GM12878 (cell line): ENCODE measurements at regions not wholly inside any gene's neighbourhood (a gene's known extent, or its start where the extent isn't known, plus 50 kb on each side); places are given as distances from the start of the nearest gene placed in this dataset.

Experiments used
- ATAC-seq: fragments of 200-7000 bp; cut with Tn5 transposase; 3 replicates; pipeline ENCODE4 v1.9.1; 2020; ENCODE audit warnings: mild to moderate bottlenecking, moderate library complexity
- BruUV-seq: library from RNA; stranded (reverse); fragments of 400-500 nt; replicated peaks from 2 replicates; lab custom pipeline; 2021; lab: Mats Ljungman, UMichigan
- CTCF ChIA-PET: fragments of 300-600 bp; sonication (Branson Sonifier 250); formaldehyde crosslinking; extraction: SDS; loops from one replicate; lab custom pipeline; 2021; ENCODE audit warnings: inconsistent platforms; lab: Yijun Ruan, JAX
- POLR2A ChIA-PET: fragments of 350-600 bp; formaldehyde crosslinking; extraction: SDS; loops from one replicate; lab custom pipeline; 2021; ENCODE audit warnings: inconsistent platforms; lab: Charles Lee
- RAD21 ChIA-PET: fragments of 300-600 bp; sonication (Branson Sonifier 250); formaldehyde crosslinking; loops from one replicate; lab custom pipeline; 2023; ENCODE audit warnings: antibody characterized with exemption; ENCODE audit not compliant: unreplicated experiment; lab: Charles Lee
- SMC1A ChIA-PET: fragments of 300-600 bp; sonication (Branson Sonifier 250); formaldehyde crosslinking; loops from one replicate; lab custom pipeline; 2023; ENCODE audit not compliant: unreplicated experiment, uncharacterized antibody; lab: Charles Lee
- DNase-seq: peaks from one replicate; pipeline ENCODE4 v3.0.0-alpha.2; 2011; ENCODE audit warnings: low read depth, low spot score
- FAIRE-seq: peaks from 3 replicates; lab custom pipeline; 2011; peaks lifted over from hg19 to GRCh38; lab: Jason Lieb, UNC
- H2AFZ ChIP-seq: 2 replicates; pipeline ENCODE4 v1.6.0; 2011; ENCODE audit warnings: low read depth, low read length, control low read depth; ENCODE audit not compliant: control insufficient read depth
- H3K27ac ChIP-seq: 2 replicates; pipeline ENCODE4 v1.5.1; 2011; ENCODE audit warnings: control low read depth; ENCODE audit not compliant: control insufficient read depth, insufficient read depth
- H3K27me3 ChIP-seq, 2 experiments: replicated peaks in 1 of 2; 2 replicates each; pipeline versions ENCODE4 v1.6.0 to v1.6.1; 2011; ENCODE audit warnings: low read length in 1 of 2; ENCODE audit not compliant: control insufficient read depth in 2 of 2, insufficient read depth in 2 of 2
- H3K36me3 ChIP-seq, 2 experiments: 2 replicates each; pipeline ENCODE4 v1.5.1; 2011; ENCODE audit warnings: low read length in 1 of 2; ENCODE audit not compliant: control insufficient read depth in 2 of 2, insufficient read depth in 2 of 2
- H3K4me1 ChIP-seq: 2 replicates; pipeline ENCODE4 v1.6.1; 2011; ENCODE audit warnings: mild to moderate bottlenecking, low read length, moderate library complexity, mixed read lengths; ENCODE audit not compliant: control insufficient read depth, insufficient read depth
- H3K4me2 ChIP-seq: 2 replicates; pipeline ENCODE4 v1.6.0; 2011; ENCODE audit warnings: control low read depth; ENCODE audit not compliant: control insufficient read depth, insufficient read depth
- H3K4me3 ChIP-seq: fragments of 200-600 bp; sonication (generic); 2 replicates; pipeline ENCODE4 v1.5.1; 2016
- H3K79me2 ChIP-seq: 2 replicates; pipeline ENCODE4 v1.6.0; 2011; ENCODE audit warnings: low read length; ENCODE audit not compliant: control insufficient read depth, insufficient read depth
- H3K9ac ChIP-seq: 2 replicates; pipeline ENCODE4 v1.8.0; 2011; ENCODE audit warnings: low read length, control low read depth, mixed read lengths; ENCODE audit not compliant: control insufficient read depth, insufficient read depth
- H3K9me3 ChIP-seq: replicated peaks from 3 replicates; pipeline ENCODE4 v1.5.1; 2011; ENCODE audit warnings: mild to moderate bottlenecking, low read length; ENCODE audit not compliant: control insufficient read depth, insufficient read depth
- H4K20me1 ChIP-seq: 2 replicates; pipeline ENCODE4 v1.6.0; 2011; ENCODE audit not compliant: control insufficient read depth, insufficient read depth
- BRCA1 ChIP-seq: IDR thresholded peaks from 2 replicates; pipeline ENCODE4 v1.6.1; 2011; ENCODE audit warnings: low read depth, low read length, improper control_type of control experiment
- HDAC6 ChIP-seq: fragments of 200-600 bp; sonication (generic); IDR thresholded peaks from one replicate; pipeline ENCODE4 v1.8.0; 2017; ENCODE audit warnings: antibody characterized with exemption; ENCODE audit not compliant: unreplicated experiment
- RELA ChIP-seq: fragments of 450-650 bp; IDR thresholded peaks from 2 replicates; pipeline ENCODE4 v1.8.0; 2014; ENCODE audit warnings: borderline replicate concordance; ENCODE audit not compliant: partially characterized antibody
- REST ChIP-seq: IDR thresholded peaks from 2 replicates; pipeline ENCODE4 v1.6.1; 2012; ENCODE audit warnings: mild to moderate bottlenecking, low read depth, low read length
- SMAD1 ChIP-seq: fragments of 450-650 bp; IDR thresholded peaks from 2 replicates; pipeline ENCODE4 v1.6.1; 2018; ENCODE audit warnings: mild to moderate bottlenecking, low read depth; ENCODE audit not compliant: partially characterized antibody
- TBL1XR1 ChIP-seq: IDR thresholded peaks from 2 replicates; pipeline ENCODE4 v1.6.1; 2012; ENCODE audit warnings: low read depth, low read length, improper control_type of control experiment
- TCF3 ChIP-seq: IDR thresholded peaks from 2 replicates; pipeline ENCODE4 v1.6.1; 2012; ENCODE audit warnings: low read depth, mild to moderate bottlenecking, low read length, borderline replicate concordance; ENCODE audit not compliant: insufficient read depth
- WGBS: methylation state at CpG from one replicate; pipeline ENCODE4 v1.1.6; 2016; ENCODE audit warnings: low lambda C conversion rate; ENCODE audit not compliant: insufficient replicate concordance, insufficient coverage; ENCODE audit errors: missing lambda C conversion rate; 5-methylcytosine and 5-hydroxymethylcytosine counted together
- in situ Hi-C: fragments of 300-500 bp; cut with MboI; formaldehyde crosslinking; loops from 9 replicates; pipeline ENCODE4 v1.14.3; 2018; ENCODE audit warnings: mixed read lengths
- intact Hi-C: fragments of 100-400 bp; cut with micrococcal nuclease; formaldehyde crosslinking; loops from one replicate; pipeline ENCODE4 v1.14.2; 2022; ENCODE audit not compliant: unreplicated experiment
- TF ChIP-seq, protein P1 (sequence below): fragments of 450-650 bp; IDR thresholded peaks from 2 replicates; pipeline ENCODE4 v1.6.1; 2017; ENCODE audit warnings: mild to moderate bottlenecking, moderate library complexity
- TF ChIP-seq, protein P2 (sequence below): IDR thresholded peaks from 2 replicates; pipeline ENCODE4 v1.6.1; 2012; ENCODE audit warnings: low read depth, low read length, improper control_type of control experiment
- TF ChIP-seq, protein P3 (sequence below): IDR thresholded peaks from 2 replicates; pipeline ENCODE4 v1.6.1; 2012; ENCODE audit warnings: improper control_type of control experiment, low read depth, low read length; ENCODE audit not compliant: insufficient replicate concordance

DNA sequence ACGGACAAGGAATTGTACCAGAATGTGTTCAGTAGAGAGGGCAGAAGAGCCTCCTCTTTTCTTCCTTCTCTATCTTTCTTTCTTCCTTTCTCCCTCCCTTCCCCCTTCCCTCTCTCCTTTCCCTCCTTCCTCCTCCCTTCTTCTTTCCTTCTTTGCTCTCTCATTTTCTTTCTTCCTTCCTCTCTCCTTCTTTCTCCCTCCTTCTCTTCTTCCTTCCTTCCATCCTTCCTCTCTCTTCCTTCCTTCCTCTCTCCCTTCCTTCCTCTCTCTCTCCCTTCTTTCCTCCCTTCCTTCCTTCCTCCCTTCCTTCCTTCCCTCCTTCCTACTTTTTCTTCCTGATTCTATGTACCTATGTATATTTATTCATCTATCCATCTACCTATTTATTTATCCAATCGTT is 59.7 kb upstream of the SDK2 start:
- Histone ChIP-seq H3K36me3 (no peaks in the 10 kb centered on the region), H3K4me2 (no peak overlapping the region), H3K27me3 (no peaks in the 10 kb centered on the region; a peak in 1 of 4 replicates), H4K20me1 (no peaks in the 10 kb centered on the region), H3K9me3 (no peaks in the 10 kb centered on the region; the same call in 1 of the 3 replicates), H3K27ac (no peak overlapping the region), H3K4me3 (no peak overlapping the region), H3K79me2 (no peaks in the 10 kb centered on the region), H3K9ac (no peak overlapping the region), H2AFZ (no peak overlapping the region), H3K4me1 (no peaks in the 10 kb centered on the region)
- no peak for FAIRE-seq
- BruUV-seq, result no TSS peak
- RAD21 ChIA-PET, result no interaction called here
- 0% methylated on average over 2 of the region's 2 CpGs for WGBS
- intact Hi-C loops, result no loop called here
- POLR2A ChIA-PET, result no interaction called here
- in situ Hi-C loops, result no loop called here
- DNase-seq, result no peak
- CTCF ChIA-PET, result no interaction called here
- SMC1A ChIA-PET, result no interaction called here
- ATAC-seq, result no peak
- TF ChIP-seq SMAD1 (no peak), TBL1XR1 (no peak), BRCA1 (no peak), TCF3 (no peak), HDAC6 (no peak), RELA (no peak), REST (no peak)
- TF ChIP-seq, protein P1, sequence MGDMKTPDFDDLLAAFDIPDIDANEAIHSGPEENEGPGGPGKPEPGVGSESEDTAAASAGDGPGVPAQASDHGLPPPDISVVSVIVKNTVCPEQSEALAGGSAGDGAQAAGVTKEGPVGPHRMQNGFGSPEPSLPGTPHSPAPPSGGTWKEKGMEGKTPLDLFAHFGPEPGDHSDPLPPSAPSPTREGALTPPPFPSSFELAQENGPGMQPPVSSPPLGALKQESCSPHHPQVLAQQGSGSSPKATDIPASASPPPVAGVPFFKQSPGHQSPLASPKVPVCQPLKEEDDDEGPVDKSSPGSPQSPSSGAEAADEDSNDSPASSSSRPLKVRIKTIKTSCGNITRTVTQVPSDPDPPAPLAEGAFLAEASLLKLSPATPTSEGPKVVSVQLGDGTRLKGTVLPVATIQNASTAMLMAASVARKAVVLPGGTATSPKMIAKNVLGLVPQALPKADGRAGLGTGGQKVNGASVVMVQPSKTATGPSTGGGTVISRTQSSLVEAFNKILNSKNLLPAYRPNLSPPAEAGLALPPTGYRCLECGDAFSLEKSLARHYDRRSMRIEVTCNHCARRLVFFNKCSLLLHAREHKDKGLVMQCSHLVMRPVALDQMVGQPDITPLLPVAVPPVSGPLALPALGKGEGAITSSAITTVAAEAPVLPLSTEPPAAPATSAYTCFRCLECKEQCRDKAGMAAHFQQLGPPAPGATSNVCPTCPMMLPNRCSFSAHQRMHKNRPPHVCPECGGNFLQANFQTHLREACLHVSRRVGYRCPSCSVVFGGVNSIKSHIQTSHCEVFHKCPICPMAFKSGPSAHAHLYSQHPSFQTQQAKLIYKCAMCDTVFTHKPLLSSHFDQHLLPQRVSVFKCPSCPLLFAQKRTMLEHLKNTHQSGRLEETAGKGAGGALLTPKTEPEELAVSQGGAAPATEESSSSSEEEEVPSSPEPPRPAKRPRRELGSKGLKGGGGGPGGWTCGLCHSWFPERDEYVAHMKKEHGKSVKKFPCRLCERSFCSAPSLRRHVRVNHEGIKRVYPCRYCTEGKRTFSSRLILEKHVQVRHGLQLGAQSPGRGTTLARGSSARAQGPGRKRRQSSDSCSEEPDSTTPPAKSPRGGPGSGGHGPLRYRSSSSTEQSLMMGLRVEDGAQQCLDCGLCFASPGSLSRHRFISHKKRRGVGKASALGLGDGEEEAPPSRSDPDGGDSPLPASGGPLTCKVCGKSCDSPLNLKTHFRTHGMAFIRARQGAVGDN, result no peak
- TF ChIP-seq, protein P2, sequence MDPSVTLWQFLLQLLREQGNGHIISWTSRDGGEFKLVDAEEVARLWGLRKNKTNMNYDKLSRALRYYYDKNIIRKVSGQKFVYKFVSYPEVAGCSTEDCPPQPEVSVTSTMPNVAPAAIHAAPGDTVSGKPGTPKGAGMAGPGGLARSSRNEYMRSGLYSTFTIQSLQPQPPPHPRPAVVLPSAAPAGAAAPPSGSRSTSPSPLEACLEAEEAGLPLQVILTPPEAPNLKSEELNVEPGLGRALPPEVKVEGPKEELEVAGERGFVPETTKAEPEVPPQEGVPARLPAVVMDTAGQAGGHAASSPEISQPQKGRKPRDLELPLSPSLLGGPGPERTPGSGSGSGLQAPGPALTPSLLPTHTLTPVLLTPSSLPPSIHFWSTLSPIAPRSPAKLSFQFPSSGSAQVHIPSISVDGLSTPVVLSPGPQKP, result no peak
- TF ChIP-seq, protein P3, sequence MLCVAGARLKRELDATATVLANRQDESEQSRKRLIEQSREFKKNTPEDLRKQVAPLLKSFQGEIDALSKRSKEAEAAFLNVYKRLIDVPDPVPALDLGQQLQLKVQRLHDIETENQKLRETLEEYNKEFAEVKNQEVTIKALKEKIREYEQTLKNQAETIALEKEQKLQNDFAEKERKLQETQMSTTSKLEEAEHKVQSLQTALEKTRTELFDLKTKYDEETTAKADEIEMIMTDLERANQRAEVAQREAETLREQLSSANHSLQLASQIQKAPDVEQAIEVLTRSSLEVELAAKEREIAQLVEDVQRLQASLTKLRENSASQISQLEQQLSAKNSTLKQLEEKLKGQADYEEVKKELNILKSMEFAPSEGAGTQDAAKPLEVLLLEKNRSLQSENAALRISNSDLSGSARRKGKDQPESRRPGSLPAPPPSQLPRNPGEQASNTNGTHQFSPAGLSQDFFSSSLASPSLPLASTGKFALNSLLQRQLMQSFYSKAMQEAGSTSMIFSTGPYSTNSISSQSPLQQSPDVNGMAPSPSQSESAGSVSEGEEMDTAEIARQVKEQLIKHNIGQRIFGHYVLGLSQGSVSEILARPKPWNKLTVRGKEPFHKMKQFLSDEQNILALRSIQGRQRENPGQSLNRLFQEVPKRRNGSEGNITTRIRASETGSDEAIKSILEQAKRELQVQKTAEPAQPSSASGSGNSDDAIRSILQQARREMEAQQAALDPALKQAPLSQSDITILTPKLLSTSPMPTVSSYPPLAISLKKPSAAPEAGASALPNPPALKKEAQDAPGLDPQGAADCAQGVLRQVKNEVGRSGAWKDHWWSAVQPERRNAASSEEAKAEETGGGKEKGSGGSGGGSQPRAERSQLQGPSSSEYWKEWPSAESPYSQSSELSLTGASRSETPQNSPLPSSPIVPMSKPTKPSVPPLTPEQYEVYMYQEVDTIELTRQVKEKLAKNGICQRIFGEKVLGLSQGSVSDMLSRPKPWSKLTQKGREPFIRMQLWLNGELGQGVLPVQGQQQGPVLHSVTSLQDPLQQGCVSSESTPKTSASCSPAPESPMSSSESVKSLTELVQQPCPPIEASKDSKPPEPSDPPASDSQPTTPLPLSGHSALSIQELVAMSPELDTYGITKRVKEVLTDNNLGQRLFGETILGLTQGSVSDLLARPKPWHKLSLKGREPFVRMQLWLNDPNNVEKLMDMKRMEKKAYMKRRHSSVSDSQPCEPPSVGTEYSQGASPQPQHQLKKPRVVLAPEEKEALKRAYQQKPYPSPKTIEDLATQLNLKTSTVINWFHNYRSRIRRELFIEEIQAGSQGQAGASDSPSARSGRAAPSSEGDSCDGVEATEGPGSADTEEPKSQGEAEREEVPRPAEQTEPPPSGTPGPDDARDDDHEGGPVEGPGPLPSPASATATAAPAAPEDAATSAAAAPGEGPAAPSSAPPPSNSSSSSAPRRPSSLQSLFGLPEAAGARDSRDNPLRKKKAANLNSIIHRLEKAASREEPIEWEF, result no peak
